GM23338 (cell line): ENCODE measurements at regions not wholly inside any gene's neighbourhood (a gene's known extent, or its start where the extent isn't known, plus 50 kb on each side); places are given as distances from the start of the nearest gene placed in this dataset.

Experiments
- ATAC-seq: fragments of 200-7000 bp; cut with Tn5 transposase; 3 replicates; pipeline ENCODE4 v1.9.1; 2020
- DNase-seq: peaks from one replicate; pipeline ENCODE4 v3.0.0-alpha.2; 2015; ENCODE audit warnings: low spot score
- H2AFZ ChIP-seq: fragments of 200-600 bp; sonication (generic); 2 replicates; pipeline ENCODE4 v1.8.0; 2016; ENCODE audit warnings: antibody characterized with exemption, mild to moderate bottlenecking, moderate library complexity
- H3F3A ChIP-seq: fragments of 200-600 bp; sonication (generic); replicated peaks from 2 replicates; pipeline ENCODE4 v1.8.0; 2017; ENCODE audit warnings: antibody characterized with exemption, mixed run types, low read depth
- H3K27ac ChIP-seq: fragments of 200-600 bp; sonication (generic); 2 replicates; pipeline ENCODE4 v1.6.1; 2016; ENCODE audit warnings: low read depth
- H3K27me3 ChIP-seq: fragments of 200-600 bp; sonication (generic); 2 replicates; pipeline ENCODE4 v1.8.0; 2016; ENCODE audit warnings: mild to moderate bottlenecking, mixed run types, moderate library complexity; ENCODE audit not compliant: insufficient read depth
- H3K36me3 ChIP-seq: fragments of 200-600 bp; sonication (generic); 2 replicates; pipeline ENCODE4 v1.8.0; 2016; ENCODE audit warnings: mild to moderate bottlenecking; ENCODE audit not compliant: insufficient read depth
- H3K4me1 ChIP-seq: fragments of 200-600 bp; sonication (generic); 2 replicates; pipeline ENCODE4 v1.8.0; 2016; ENCODE audit warnings: mild to moderate bottlenecking, moderate library complexity; ENCODE audit not compliant: insufficient read depth
- H3K4me2 ChIP-seq: fragments of 200-600 bp; sonication (generic); 2 replicates; pipeline ENCODE4 v1.7.1; 2017; ENCODE audit warnings: mixed run types
- H3K4me3 ChIP-seq: fragments of 200-600 bp; sonication (generic); 2 replicates; pipeline ENCODE4 v1.6.1; 2016; ENCODE audit warnings: mixed run types
- H3K79me2 ChIP-seq: fragments of 200-600 bp; sonication (generic); replicated peaks from 2 replicates; pipeline ENCODE4 v1.8.0; 2017; ENCODE audit warnings: mild to moderate bottlenecking; ENCODE audit not compliant: insufficient read depth
- H3K9me2 ChIP-seq: fragments of 200-600 bp; sonication (generic); 2 replicates; pipeline ENCODE4 v1.8.0; 2017; ENCODE audit not compliant: insufficient read depth
- H4K20me1 ChIP-seq: fragments of 200-600 bp; sonication (generic); replicated peaks from 2 replicates; pipeline ENCODE4 v1.8.0; 2017; ENCODE audit warnings: mild to moderate bottlenecking; ENCODE audit not compliant: insufficient read depth
- H3K27ac Mint-ChIP-seq: 2 replicates; pipeline ENCODE4 v1.8.0; 2020; ENCODE audit warnings: inconsistent platforms, mild to moderate bottlenecking, moderate library complexity, mixed read lengths
- H3K27me3 Mint-ChIP-seq: 3 replicates; pipeline ENCODE4 v1.8.0; 2022; ENCODE audit warnings: low read depth, mild to moderate bottlenecking, moderate library complexity, mixed read lengths, inconsistent platforms; ENCODE audit not compliant: insufficient read depth, poor library complexity
- H3K36me3 Mint-ChIP-seq: 3 replicates; pipeline ENCODE4 v1.8.0; 2021; ENCODE audit warnings: low read depth, mild to moderate bottlenecking, inconsistent platforms, moderate library complexity, mixed read lengths
- H3K4me1 Mint-ChIP-seq: 3 replicates; pipeline ENCODE4 v1.8.0; 2020; ENCODE audit warnings: mild to moderate bottlenecking, inconsistent platforms, mixed read lengths
- H3K4me3 Mint-ChIP-seq: 3 replicates; pipeline ENCODE4 v1.8.0; 2021; ENCODE audit warnings: moderate library complexity, mild to moderate bottlenecking, inconsistent platforms, mixed read lengths
- H3K9me3 Mint-ChIP-seq: 3 replicates; pipeline ENCODE4 v1.8.0; 2020; ENCODE audit warnings: moderate library complexity, mild to moderate bottlenecking, inconsistent platforms, mixed read lengths
- CREB1 ChIP-seq: fragments of 250-450 bp; sonication (Bioruptor Pico); IDR thresholded peaks from 2 replicates; pipeline ENCODE4 v1.5.0; 2020; ENCODE audit warnings: low read depth, mild to moderate bottlenecking, moderate library complexity
- CTCF ChIP-seq, 2 experiments: fragments of 200-600 bp in 1 of 2; sonication (generic) in 1 of 2; conservative IDR thresholded peaks; 2 replicates each; pipeline versions ENCODE4 v1.5.1 to v1.6.1; 2016 to 2017; ENCODE audit warnings: antibody characterized with exemption in 2 of 2, low read depth in 2 of 2, mild to moderate bottlenecking in 2 of 2, moderate library complexity in 1 of 2
- ETS1 ChIP-seq: IDR thresholded peaks from 2 replicates; pipeline ENCODE4 v1.6.1; 2016; ENCODE audit warnings: antibody characterized with exemption
- EZH2 ChIP-seq: fragments of 200-600 bp; sonication (generic); IDR thresholded peaks from one replicate; pipeline ENCODE4 v1.8.0; 2017; ENCODE audit warnings: antibody characterized with exemption, mild to moderate bottlenecking, low read depth; ENCODE audit not compliant: unreplicated experiment
- EZH2phosphoT487 ChIP-seq: fragments of 200-600 bp; sonication (generic); IDR thresholded peaks from one replicate; pipeline ENCODE4 v1.8.1; 2018; ENCODE audit warnings: antibody characterized with exemption; ENCODE audit not compliant: unreplicated experiment
- JUNB ChIP-seq: IDR thresholded peaks from one replicate; pipeline ENCODE4 v1.6.1; 2016; ENCODE audit warnings: antibody characterized with exemption; ENCODE audit not compliant: unreplicated experiment
- NANOG ChIP-seq: IDR thresholded peaks from 2 replicates; pipeline ENCODE4 v1.6.1; 2016; ENCODE audit warnings: antibody characterized with exemption, borderline replicate concordance
- POLR2AphosphoS5 ChIP-seq: IDR thresholded peaks from 2 replicates; pipeline ENCODE4 v1.6.1; 2016; ENCODE audit warnings: antibody characterized with exemption, low read depth
- REST ChIP-seq: IDR thresholded peaks from one replicate; pipeline ENCODE4 v1.6.1; 2018; ENCODE audit warnings: antibody characterized with exemption; ENCODE audit not compliant: unreplicated experiment
- STAT1 ChIP-seq: IDR thresholded peaks from one replicate; pipeline ENCODE4 v1.6.1; 2016; ENCODE audit warnings: antibody characterized with exemption; ENCODE audit not compliant: unreplicated experiment
- ZNF114 ChIP-seq: fragments of 250-450 bp; sonication (Bioruptor Pico); IDR thresholded peaks from 2 replicates; pipeline ENCODE4 v1.5.0; 2020; ENCODE audit warnings: mild to moderate bottlenecking, moderate library complexity
- ZNF331 ChIP-seq: fragments of 250-450 bp; sonication (Bioruptor Pico); IDR thresholded peaks from 2 replicates; pipeline ENCODE4 v1.5.0; 2020; ENCODE audit warnings: low read depth, mild to moderate bottlenecking, moderate library complexity

- TF ChIP-seq ETS1 (no peak), ZNF331 (CRISPR knock-in tag) (no peak), REST (no peak)
Measured at GRCh38 chr11:69938206-69938605, 119.0 kb upstream of the FGF3 start (continued).

GRCh38 chr11:69939551-69940245 lies 120.5 kb upstream of the FGF3 start:
- Mint-ChIP-seq H3K27me3 (peaks cover 5% of the 10 kb centered on the region), H3K27ac (no peak overlapping the region), H3K4me1 (peaks cover 14% of the 10 kb centered on the region), H3K36me3 (no peaks in the 10 kb centered on the region; the same call in 2 of the 3 replicates), H3K4me3 (no peak overlapping the region), H3K9me3 (no peaks in the 10 kb centered on the region)
- Histone ChIP-seq H3K36me3 (no peaks in the 10 kb centered on the region), H3K9me2 (no peaks in the 10 kb centered on the region), H2AFZ (no peak overlapping the region), H3K4me3 (no peak overlapping the region), H3K4me2 (no peak overlapping the region), H4K20me1 (no peaks in the 10 kb centered on the region), H3K79me2 (no peaks in the 10 kb centered on the region), H3K4me1 (no peaks in the 10 kb centered on the region), H3F3A (no peaks in the 10 kb centered on the region), H3K27me3 (no peaks in the 10 kb centered on the region), H3K27ac (no peak overlapping the region)
- DNase-seq: no peak
- ATAC-seq: no peak; the same call in 1 of the 3 replicates
- TF ChIP-seq CREB1 (CRISPR knock-in tag): no peak
- TF ChIP-seq EZH2phosphoT487: no peak
- no peak for TF ChIP-seq REST
- no peak for TF ChIP-seq NANOG
- TF ChIP-seq ZNF114: no peak
- TF ChIP-seq ZNF331 (CRISPR knock-in tag): no peak
- no peak for TF ChIP-seq POLR2AphosphoS5
- no peak for TF ChIP-seq JUNB
- no peak for TF ChIP-seq STAT1
- TF ChIP-seq CTCF (conservative IDR thresholded peaks at IDR 0.05; ENCODE audit: low read depth in 2 of 2): no peak
- no peak for TF ChIP-seq EZH2
